ENCODE measurements at regions not wholly inside any gene's neighbourhood (a gene's known extent, or its start where the extent isn't known, plus 50 kb on each side); places are given as distances from the start of the nearest gene placed in this dataset.

DNA sequence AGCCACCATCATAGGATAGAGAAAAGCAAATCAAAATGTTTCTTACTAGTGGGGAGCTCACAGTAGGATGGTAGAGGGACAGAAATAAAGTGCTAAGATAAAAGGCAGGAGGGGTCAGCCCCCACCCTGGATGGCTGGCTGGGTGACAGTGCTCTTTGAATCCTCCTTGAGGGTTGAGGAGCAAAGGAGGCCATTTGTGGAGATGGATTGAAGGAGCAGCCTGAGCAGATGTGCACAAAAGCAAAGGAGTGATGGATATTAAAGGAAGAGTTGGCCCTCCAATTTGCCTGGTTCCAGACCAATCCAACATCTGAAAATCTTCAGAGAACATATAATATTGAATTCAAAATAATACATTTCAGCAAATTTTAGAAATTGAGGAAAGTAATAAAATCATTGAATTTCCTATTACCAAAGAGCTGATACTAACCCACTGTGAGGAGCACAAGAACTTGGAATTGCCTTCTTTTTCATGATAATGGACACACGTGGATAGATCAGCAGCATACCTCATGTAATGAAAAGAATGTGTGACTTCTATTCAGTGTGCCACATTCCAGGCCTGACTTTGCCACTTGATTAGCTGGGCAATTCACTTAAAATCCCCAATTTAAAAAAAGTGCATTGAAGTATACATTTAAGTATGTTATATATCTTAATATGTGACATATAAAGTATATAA lies 287.0 kb downstream of the FAT3 start:
- FAIRE-seq, result no peak
- TF ChIP-seq EZH2 (IDR thresholded peaks at IDR 0.05; ENCODE audit: low read length), result no peak
- TF ChIP-seq, protein P1, sequence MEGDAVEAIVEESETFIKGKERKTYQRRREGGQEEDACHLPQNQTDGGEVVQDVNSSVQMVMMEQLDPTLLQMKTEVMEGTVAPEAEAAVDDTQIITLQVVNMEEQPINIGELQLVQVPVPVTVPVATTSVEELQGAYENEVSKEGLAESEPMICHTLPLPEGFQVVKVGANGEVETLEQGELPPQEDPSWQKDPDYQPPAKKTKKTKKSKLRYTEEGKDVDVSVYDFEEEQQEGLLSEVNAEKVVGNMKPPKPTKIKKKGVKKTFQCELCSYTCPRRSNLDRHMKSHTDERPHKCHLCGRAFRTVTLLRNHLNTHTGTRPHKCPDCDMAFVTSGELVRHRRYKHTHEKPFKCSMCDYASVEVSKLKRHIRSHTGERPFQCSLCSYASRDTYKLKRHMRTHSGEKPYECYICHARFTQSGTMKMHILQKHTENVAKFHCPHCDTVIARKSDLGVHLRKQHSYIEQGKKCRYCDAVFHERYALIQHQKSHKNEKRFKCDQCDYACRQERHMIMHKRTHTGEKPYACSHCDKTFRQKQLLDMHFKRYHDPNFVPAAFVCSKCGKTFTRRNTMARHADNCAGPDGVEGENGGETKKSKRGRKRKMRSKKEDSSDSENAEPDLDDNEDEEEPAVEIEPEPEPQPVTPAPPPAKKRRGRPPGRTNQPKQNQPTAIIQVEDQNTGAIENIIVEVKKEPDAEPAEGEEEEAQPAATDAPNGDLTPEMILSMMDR (optimal IDR thresholded peaks at IDR 0.05 in 1 of 3, IDR thresholded peaks at IDR 0.05 in 1 of 3, conservative IDR thresholded peaks at IDR 0.05 in 1 of 3; ENCODE audit: extremely low read depth in 1 of 3, insufficient read depth in 2 of 3, low read length in 3 of 3), result no peak
- Histone ChIP-seq H3K27me3 (ENCODE audit: control insufficient read depth, extremely low read depth, insufficient read depth, low read length) (no peaks in the 10 kb centered on the region), H4K20me1 (ENCODE audit: control insufficient read depth, extremely low read depth, insufficient read depth, low read length) (no peaks in the 10 kb centered on the region), H3K79me2 (ENCODE audit: control insufficient read depth, insufficient read depth, low read length) (no peaks in the 10 kb centered on the region), H3K9me1 (ENCODE audit: control insufficient read depth, extremely low read depth, insufficient read depth, low read length) (no peaks in the 10 kb centered on the region), H3K4me2 (ENCODE audit: control insufficient read depth, extremely low read depth, insufficient read depth, low read depth, low read length) (no peak overlapping the region), H3K36me3 (ENCODE audit: control insufficient read depth in 2 of 2, extremely low read depth in 1 of 2, insufficient read depth in 2 of 2, low read length in 2 of 2) (no peaks in the 10 kb centered on the region), H3K27ac (ENCODE audit: control insufficient read depth, insufficient read depth, low read length) (no peak overlapping the region), H2AFZ (ENCODE audit: control insufficient read depth, low read length) (no peak overlapping the region), H3K9ac (ENCODE audit: control insufficient read depth, extremely low read depth, insufficient read depth, low read length) (no peak overlapping the region), H3K4me1 (ENCODE audit: control insufficient read depth, extremely low read depth, insufficient read depth, low read length) (no peaks in the 10 kb centered on the region), H3K4me3 (ENCODE audit: control insufficient read depth in 2 of 3, extremely low read depth in 1 of 3, insufficient read depth in 2 of 3, low read depth in 1 of 3, low read length in 3 of 3) (no peak overlapping the region), H3K9me3 (ENCODE audit: control insufficient read depth, low read depth, low read length) (no peaks in the 10 kb centered on the region)
- no peak for DNase-seq (ENCODE audit: low read depth, low spot score)
- dilution Hi-C loops (cut with MboI; ENCODE audit: extremely low pct_ligation_motif_present, low sequenced_read_pairs), result no loop called here

DNA sequence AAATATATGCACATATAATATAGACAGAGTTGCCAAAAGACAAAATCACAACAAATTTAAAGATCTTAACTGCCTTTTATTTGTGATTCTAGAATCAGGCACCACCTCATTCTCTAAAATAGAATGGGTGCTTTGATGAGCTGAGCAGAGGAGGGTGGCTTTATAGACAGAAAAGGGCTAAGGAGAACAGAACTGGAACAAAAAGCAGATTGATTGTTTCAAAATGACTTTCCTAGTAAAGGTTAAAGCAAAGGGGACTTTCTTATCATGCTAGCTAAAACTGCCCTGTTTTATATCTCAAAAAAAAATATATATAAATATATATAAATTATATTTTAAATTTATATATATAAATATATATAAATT lies 287.6 kb downstream of the FAT3 start:
- dilution Hi-C loops (cut with MboI; ENCODE audit: extremely low pct_ligation_motif_present, low sequenced_read_pairs), result no loop called here

More for the DNA sequence above, 287.6 kb downstream of the FAT3 start:
- Histone ChIP-seq H3K27ac (ENCODE audit: control insufficient read depth, insufficient read depth, low read length) (no peak overlapping the region), H3K9me1 (ENCODE audit: control insufficient read depth, extremely low read depth, insufficient read depth, low read length) (no peaks in the 10 kb centered on the region), H3K79me2 (ENCODE audit: control insufficient read depth, insufficient read depth, low read length) (no peaks in the 10 kb centered on the region), H3K4me1 (ENCODE audit: control insufficient read depth, extremely low read depth, insufficient read depth, low read length) (no peaks in the 10 kb centered on the region), H3K36me3 (ENCODE audit: control insufficient read depth in 2 of 2, extremely low read depth in 1 of 2, insufficient read depth in 2 of 2, low read length in 2 of 2) (no peaks in the 10 kb centered on the region), H3K9me3 (ENCODE audit: control insufficient read depth, low read depth, low read length) (no peaks in the 10 kb centered on the region), H3K27me3 (ENCODE audit: control insufficient read depth, extremely low read depth, insufficient read depth, low read length) (no peaks in the 10 kb centered on the region), H3K9ac (ENCODE audit: control insufficient read depth, extremely low read depth, insufficient read depth, low read length) (no peak overlapping the region), H4K20me1 (ENCODE audit: control insufficient read depth, extremely low read depth, insufficient read depth, low read length) (no peaks in the 10 kb centered on the region), H3K4me3 (ENCODE audit: control insufficient read depth in 2 of 3, extremely low read depth in 1 of 3, insufficient read depth in 2 of 3, low read depth in 1 of 3, low read length in 3 of 3) (no peak overlapping the region), H3K4me2 (ENCODE audit: control insufficient read depth, extremely low read depth, insufficient read depth, low read depth, low read length) (no peak overlapping the region), H2AFZ (ENCODE audit: control insufficient read depth, low read length) (no peak overlapping the region)
- TF ChIP-seq, protein P1 (optimal IDR thresholded peaks at IDR 0.05 in 1 of 3, IDR thresholded peaks at IDR 0.05 in 1 of 3, conservative IDR thresholded peaks at IDR 0.05 in 1 of 3; ENCODE audit: extremely low read depth in 1 of 3, insufficient read depth in 2 of 3, low read length in 3 of 3), result no peak
- no peak for TF ChIP-seq EZH2 (IDR thresholded peaks at IDR 0.05; ENCODE audit: low read length)
- no peak for DNase-seq (ENCODE audit: low read depth, low spot score)
- no peak for FAIRE-seq

All from keratinocyte (primary cell).